Astrocyte (in vitro differentiated cells and primary cell): ENCODE measurements at regions not wholly inside any gene's neighbourhood (a gene's known extent, or its start where the extent isn't known, plus 50 kb on each side); places are given as distances from the start of the nearest gene placed in this dataset.
A peak's percentile ranks its signal among the peaks of the same experiment; 100 is the strongest.

Experiments used
- DNase-seq: peaks from one replicate; pipeline ENCODE4 v3.0.0-alpha.2; 2010; ENCODE audit warnings: low read depth
- FAIRE-seq: peaks from 2 replicates; lab custom pipeline; 2011; peaks lifted over from hg19 to GRCh38; lab: Jason Lieb, UNC
- H2AFZ ChIP-seq: 2 replicates; pipeline ENCODE4 v1.6.0; 2012; ENCODE audit warnings: low read depth, low read length, inconsistent platforms
- H3K27ac ChIP-seq: 2 replicates; pipeline ENCODE4 v1.5.1; 2011; ENCODE audit warnings: low read depth, low read length, inconsistent platforms
- H3K27me3 ChIP-seq: 2 replicates; pipeline ENCODE4 v1.6.0; 2011; ENCODE audit warnings: low read length, inconsistent platforms; ENCODE audit not compliant: insufficient read depth
- H3K36me3 ChIP-seq: 2 replicates; pipeline ENCODE4 v1.5.1; 2011; ENCODE audit warnings: low read length, inconsistent platforms; ENCODE audit not compliant: insufficient read depth
- H3K4me1 ChIP-seq: 2 replicates; pipeline ENCODE4 v1.5.1; 2011; ENCODE audit warnings: low read length, inconsistent platforms; ENCODE audit not compliant: insufficient read depth
- H3K4me2 ChIP-seq: 2 replicates; pipeline ENCODE4 v1.6.0; 2012; ENCODE audit warnings: low read length, inconsistent platforms
- H3K4me3 ChIP-seq: 2 replicates; pipeline ENCODE4 v1.5.1; 2011; ENCODE audit warnings: low read depth, mild to moderate bottlenecking, low read length, inconsistent platforms; ENCODE audit not compliant: insufficient read depth
- H3K79me2 ChIP-seq: 2 replicates; pipeline ENCODE4 v1.6.0; 2012; ENCODE audit warnings: mild to moderate bottlenecking, low read length, inconsistent platforms; ENCODE audit not compliant: insufficient read depth
- H3K9ac ChIP-seq: 2 replicates; pipeline ENCODE4 v1.6.0; 2012; ENCODE audit warnings: mild to moderate bottlenecking, low read length, inconsistent platforms
- H3K9me3 ChIP-seq: 2 replicates; pipeline ENCODE4 v1.5.1; 2012; ENCODE audit warnings: low read depth, mild to moderate bottlenecking, low read length, inconsistent platforms; ENCODE audit not compliant: insufficient read depth
- H4K20me1 ChIP-seq: 2 replicates; pipeline ENCODE4 v1.6.0; 2012; ENCODE audit warnings: low read length, inconsistent platforms; ENCODE audit not compliant: insufficient read depth
- H3K27ac Mint-ChIP-seq: one replicate; pipeline ENCODE4 v1.8.0; 2021; ENCODE audit warnings: mild to moderate bottlenecking, mixed read lengths; ENCODE audit not compliant: unreplicated experiment
- H3K27me3 Mint-ChIP-seq: one replicate; pipeline ENCODE4 v1.8.0; 2021; ENCODE audit warnings: low read depth, mixed read lengths; ENCODE audit not compliant: unreplicated experiment
- H3K36me3 Mint-ChIP-seq: one replicate; pipeline ENCODE4 v1.8.0; 2021; ENCODE audit warnings: low read depth, mixed read lengths; ENCODE audit not compliant: unreplicated experiment
- H3K4me1 Mint-ChIP-seq: one replicate; pipeline ENCODE4 v1.8.0; 2021; ENCODE audit warnings: low read depth, mixed read lengths; ENCODE audit not compliant: unreplicated experiment
- H3K4me3 Mint-ChIP-seq: one replicate; pipeline ENCODE4 v1.8.0; 2021; ENCODE audit warnings: mild to moderate bottlenecking, moderate library complexity, mixed read lengths; ENCODE audit not compliant: unreplicated experiment
- H3K9me3 Mint-ChIP-seq: one replicate; pipeline ENCODE4 v1.8.0; 2021; ENCODE audit warnings: mild to moderate bottlenecking, mixed read lengths; ENCODE audit not compliant: unreplicated experiment
- EZH2 ChIP-seq: IDR thresholded peaks from 2 replicates; pipeline ENCODE4 v1.6.1; 2012; ENCODE audit warnings: mild to moderate bottlenecking, low read length, inconsistent platforms; ENCODE audit not compliant: insufficient read depth
- TF ChIP-seq, protein P1 (sequence below): IDR thresholded peaks from 2 replicates; pipeline ENCODE4 v1.5.1; 2011; ENCODE audit warnings: low read depth, mild to moderate bottlenecking, inconsistent platforms, low read length, moderate library complexity; ENCODE audit not compliant: insufficient read depth

DNA sequence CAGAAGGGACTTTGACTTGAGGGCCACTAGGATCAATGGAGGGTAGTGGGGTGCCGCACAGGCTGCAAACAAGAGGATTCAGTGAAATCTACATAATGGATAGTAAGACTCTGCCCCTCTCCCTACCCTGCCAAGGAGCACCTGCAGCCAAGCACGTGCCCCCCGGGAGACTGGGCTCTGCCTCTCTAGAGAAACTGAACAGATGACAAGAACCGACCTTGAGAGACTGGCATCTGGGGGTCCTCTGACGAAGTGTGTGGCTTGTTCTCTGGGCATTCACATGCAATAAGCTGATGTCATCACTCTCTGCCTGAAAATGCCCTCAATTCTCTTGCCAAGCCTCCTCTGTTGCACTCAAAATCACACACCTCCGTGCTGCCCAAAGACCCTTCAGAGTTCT, 132.3 kb downstream of the FAM43A start:
- DNase-seq: no peak
- Histone ChIP-seq H3K4me2 (no peak overlapping the region), H3K4me3 (no peak overlapping the region), H4K20me1 (no peaks in the 10 kb centered on the region), H3K36me3 (no peaks in the 10 kb centered on the region), H3K4me1 (no peaks in the 10 kb centered on the region), H3K9ac (no peak overlapping the region), H2AFZ (no peak overlapping the region), H3K27ac (no peak overlapping the region), H3K9me3 (no peaks in the 10 kb centered on the region), H3K27me3 (peaks cover 25% of the 10 kb centered on the region), H3K79me2 (no peaks in the 10 kb centered on the region)
- Mint-ChIP-seq H3K4me3 (no peak overlapping the region), H3K36me3 (peaks cover 5% of the 10 kb centered on the region), H3K4me1 (no peaks in the 10 kb centered on the region), H3K27me3 (peaks cover 76% of the 10 kb centered on the region), H3K27ac (no peak overlapping the region), H3K9me3 (peaks cover 9% of the 10 kb centered on the region)
- no peak for TF ChIP-seq EZH2
- TF ChIP-seq, protein P1, sequence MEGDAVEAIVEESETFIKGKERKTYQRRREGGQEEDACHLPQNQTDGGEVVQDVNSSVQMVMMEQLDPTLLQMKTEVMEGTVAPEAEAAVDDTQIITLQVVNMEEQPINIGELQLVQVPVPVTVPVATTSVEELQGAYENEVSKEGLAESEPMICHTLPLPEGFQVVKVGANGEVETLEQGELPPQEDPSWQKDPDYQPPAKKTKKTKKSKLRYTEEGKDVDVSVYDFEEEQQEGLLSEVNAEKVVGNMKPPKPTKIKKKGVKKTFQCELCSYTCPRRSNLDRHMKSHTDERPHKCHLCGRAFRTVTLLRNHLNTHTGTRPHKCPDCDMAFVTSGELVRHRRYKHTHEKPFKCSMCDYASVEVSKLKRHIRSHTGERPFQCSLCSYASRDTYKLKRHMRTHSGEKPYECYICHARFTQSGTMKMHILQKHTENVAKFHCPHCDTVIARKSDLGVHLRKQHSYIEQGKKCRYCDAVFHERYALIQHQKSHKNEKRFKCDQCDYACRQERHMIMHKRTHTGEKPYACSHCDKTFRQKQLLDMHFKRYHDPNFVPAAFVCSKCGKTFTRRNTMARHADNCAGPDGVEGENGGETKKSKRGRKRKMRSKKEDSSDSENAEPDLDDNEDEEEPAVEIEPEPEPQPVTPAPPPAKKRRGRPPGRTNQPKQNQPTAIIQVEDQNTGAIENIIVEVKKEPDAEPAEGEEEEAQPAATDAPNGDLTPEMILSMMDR: no peak
- no peak for FAIRE-seq

DNA sequence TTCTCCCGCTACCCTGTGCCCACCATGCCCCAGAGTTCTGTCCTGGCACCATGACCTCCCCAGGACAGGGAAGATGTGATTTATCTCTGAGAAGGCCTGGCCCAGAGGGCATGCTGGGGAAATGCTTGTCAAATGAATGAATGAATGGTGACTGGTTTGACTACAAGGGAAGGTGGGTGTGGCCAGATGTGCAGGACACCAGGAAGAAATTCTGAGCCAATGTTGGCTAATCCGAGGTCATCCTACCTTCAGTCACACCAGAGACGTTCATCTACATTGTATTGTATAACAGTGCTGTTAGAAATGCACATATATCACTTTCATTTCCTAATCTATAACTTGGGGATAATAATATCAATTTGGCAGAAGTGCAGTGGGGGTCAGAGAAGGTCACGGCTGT, 138.4 kb downstream of the FAM43A start:
- no peak overlapping the region for H3K9ac ChIP-seq
- DNase-seq: no peak
- H4K20me1 ChIP-seq: no peaks in the 10 kb centered on the region
- H3K79me2 ChIP-seq: no peaks in the 10 kb centered on the region
- no peak overlapping the region for H3K27ac Mint-ChIP-seq
- H3K4me3 ChIP-seq: no peak overlapping the region
- no peak overlapping the region for H2AFZ ChIP-seq
- H3K27me3 ChIP-seq: peaks cover 18% of the 10 kb centered on the region
- no peak for TF ChIP-seq EZH2
- TF ChIP-seq, protein P1: no peak
- peaks cover 11% of the 10 kb centered on the region for H3K4me1 ChIP-seq
- H3K36me3 Mint-ChIP-seq: peaks cover 2% of the 10 kb centered on the region
- no peak for FAIRE-seq
- no peaks in the 10 kb centered on the region for H3K36me3 ChIP-seq
- H3K27me3 Mint-ChIP-seq: peaks cover 45% of the 10 kb centered on the region
- H3K9me3 ChIP-seq: no peaks in the 10 kb centered on the region
- H3K4me3 Mint-ChIP-seq: no peak overlapping the region
- peaks cover 3% of the 10 kb centered on the region for H3K4me1 Mint-ChIP-seq
- H3K9me3 Mint-ChIP-seq: peaks cover 6% of the 10 kb centered on the region
- H3K27ac ChIP-seq: no peak overlapping the region
- H3K4me2 ChIP-seq: peak overlapping the region; percentile 35

DNA sequence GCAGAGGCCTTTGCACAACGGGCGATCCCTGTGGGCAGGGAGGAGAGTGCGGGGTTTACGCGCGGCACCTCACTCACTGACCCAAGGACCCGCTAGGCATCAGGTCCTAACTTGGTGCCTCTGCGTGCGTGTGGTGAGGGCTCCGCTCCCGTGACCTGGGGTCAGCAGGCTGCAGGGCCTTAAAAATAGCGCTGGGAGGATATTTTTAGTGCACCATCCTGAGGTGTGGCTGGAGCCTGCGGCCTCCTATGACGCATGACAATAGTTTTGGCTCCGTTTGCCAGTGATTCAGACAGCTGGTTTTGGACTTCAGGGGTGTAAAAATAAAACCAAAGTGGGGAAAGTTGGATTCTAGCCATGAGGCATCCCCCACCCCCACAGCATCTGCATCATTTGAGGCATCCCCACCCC, 139.0 kb downstream of the FAM43A start:
- H3K27ac ChIP-seq: no peak overlapping the region
- DNase-seq: peak; percentile 83
- H3K79me2 ChIP-seq: no peaks in the 10 kb centered on the region
- Mint-ChIP-seq H3K27ac (no peak overlapping the region), H3K9me3 (peaks cover 7% of the 10 kb centered on the region), H3K4me3 (no peak overlapping the region), H3K4me1 (peaks cover 3% of the 10 kb centered on the region), H3K27me3 (peaks cover 40% of the 10 kb centered on the region), H3K36me3 (peaks cover 2% of the 10 kb centered on the region)
- no peak overlapping the region for H2AFZ ChIP-seq
- no peak for FAIRE-seq
- H4K20me1 ChIP-seq: no peaks in the 10 kb centered on the region
- peaks cover 13% of the 10 kb centered on the region for H3K27me3 ChIP-seq
- H3K4me1 ChIP-seq: peaks cover 11% of the 10 kb centered on the region
- no peaks in the 10 kb centered on the region for H3K9me3 ChIP-seq
- H3K4me3 ChIP-seq: no peak overlapping the region
- no peak overlapping the region for H3K9ac ChIP-seq
- TF ChIP-seq, protein P1: no peak
- TF ChIP-seq EZH2: no peak
- H3K4me2 ChIP-seq: peak overlapping the region; percentile 35
- no peaks in the 10 kb centered on the region for H3K36me3 ChIP-seq
